ENCODE measurements at regions not wholly inside any gene's neighbourhood (a gene's known extent, or its start where the extent isn't known, plus 50 kb on each side); places are given as distances from the start of the nearest gene placed in this dataset.

DNA sequence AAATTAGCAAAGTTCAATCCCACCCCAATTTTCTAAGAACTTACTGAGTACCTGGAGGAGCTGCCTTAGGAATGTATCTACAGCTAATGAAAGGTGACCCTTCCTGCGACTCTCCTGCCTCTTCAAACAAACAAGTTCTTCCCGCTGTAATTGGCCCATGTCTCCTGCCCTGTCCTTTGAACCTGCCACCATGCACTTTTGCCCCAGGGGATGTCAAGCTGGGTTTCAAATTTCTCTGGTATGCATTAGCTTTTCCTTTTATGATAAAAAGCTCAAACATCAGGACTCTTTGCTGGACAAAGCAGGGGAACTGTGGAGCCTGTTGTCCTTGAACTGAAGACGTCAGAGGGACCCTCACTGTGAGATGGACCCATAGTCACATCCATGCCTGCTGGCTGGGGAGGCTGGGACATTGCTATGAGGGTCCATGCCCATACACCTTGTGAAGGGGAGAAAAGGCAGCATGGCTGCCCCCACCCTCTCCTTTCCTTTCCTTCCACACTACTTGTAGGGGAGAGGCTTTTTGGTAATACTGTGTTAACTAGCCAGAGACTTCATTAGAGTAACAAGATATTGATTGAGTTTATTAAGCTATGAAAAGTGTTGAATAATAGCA, 210.7 kb upstream of the COPS8 start:
- 85% methylated on average over 3 of the region's 3 CpGs for WGBS
- Histone ChIP-seq H3K27me3 (ENCODE audit: control insufficient read depth, insufficient read depth) (no peaks in the 10 kb centered on the region), H3K27ac (ENCODE audit: low read length) (no peak overlapping the region), H3K4me1 (ENCODE audit: control insufficient read depth, insufficient read depth, low read length) (peaks cover 2% of the 10 kb centered on the region), H3K9me3 (ENCODE audit: control insufficient read depth, low read length) (no peaks in the 10 kb centered on the region), H3K4me3 (ENCODE audit: low read length) (no peak overlapping the region)
- no peak for ATAC-seq
- intact Hi-C loops (cut with DNase I) = no loop called here
- DNase-seq = no peak

DNA sequence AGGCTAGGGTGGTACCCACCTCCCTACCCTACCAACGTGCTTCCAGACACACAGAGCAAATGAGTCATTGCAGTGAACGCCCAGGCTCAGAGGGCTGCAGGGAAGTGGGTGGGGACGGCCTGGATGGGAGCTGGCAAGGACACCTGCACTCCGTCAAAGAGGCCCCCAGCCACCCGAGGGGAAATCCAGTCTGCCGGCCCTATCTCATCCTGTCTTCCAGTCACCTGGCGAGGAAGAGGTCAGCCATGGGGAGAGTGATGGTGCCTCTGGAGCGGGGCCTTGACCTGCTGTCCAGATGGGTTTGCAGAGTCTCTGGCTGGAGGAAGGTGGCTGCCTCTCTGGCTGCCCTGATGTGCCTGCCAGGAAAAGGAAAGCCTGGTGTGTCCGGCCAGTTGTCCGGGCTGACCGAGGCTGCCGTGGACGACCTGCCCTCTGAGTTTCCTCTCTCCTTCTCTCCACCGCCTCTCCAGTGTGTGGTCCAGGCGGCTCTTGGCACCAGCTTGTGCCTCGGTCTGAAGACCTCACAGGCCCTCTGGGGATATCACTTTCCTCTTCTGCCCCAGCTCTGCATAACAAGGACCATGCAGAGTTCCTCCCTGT, 209.7 kb upstream of the COPS8 start:
- peak; percentile 43 to 96 for ATAC-seq
- intact Hi-C loops (cut with DNase I) = no loop called here
- Histone ChIP-seq H3K9me3 (ENCODE audit: control insufficient read depth, low read length) (no peaks in the 10 kb centered on the region), H3K4me3 (ENCODE audit: low read length) (no peak overlapping the region), H3K27ac (ENCODE audit: low read length) (no peak overlapping the region), H3K4me1 (ENCODE audit: control insufficient read depth, insufficient read depth, low read length) (peaks cover 2% of the 10 kb centered on the region), H3K27me3 (ENCODE audit: control insufficient read depth, insufficient read depth) (no peaks in the 10 kb centered on the region)
- peak in 2 of 3 donors; percentile 57 to 62 for DNase-seq
- WGBS = 49% methylated on average over 16 of the region's 16 CpGs

DNA sequence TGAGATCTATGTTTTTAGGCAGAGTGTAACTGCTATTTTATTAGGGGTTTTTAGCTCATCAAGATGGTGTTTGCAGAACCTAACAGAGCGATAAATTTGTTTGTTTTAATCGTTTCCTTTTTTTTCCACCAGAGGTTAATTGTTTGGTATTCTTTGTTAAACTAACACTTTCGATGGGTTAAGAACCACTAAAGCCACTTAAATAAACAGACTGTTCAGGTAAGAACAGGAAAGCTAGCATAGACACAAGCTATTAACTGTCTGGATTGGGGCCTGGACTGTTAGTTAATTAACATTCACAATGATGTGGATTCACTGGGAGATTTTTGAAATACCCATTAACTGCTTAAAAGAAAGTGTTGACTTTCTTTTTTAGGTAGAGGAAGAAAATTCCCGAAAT, 209.0 kb upstream of the COPS8 start:
- intact Hi-C loops (cut with DNase I) = no loop called here
- no peak for ATAC-seq

DNA sequence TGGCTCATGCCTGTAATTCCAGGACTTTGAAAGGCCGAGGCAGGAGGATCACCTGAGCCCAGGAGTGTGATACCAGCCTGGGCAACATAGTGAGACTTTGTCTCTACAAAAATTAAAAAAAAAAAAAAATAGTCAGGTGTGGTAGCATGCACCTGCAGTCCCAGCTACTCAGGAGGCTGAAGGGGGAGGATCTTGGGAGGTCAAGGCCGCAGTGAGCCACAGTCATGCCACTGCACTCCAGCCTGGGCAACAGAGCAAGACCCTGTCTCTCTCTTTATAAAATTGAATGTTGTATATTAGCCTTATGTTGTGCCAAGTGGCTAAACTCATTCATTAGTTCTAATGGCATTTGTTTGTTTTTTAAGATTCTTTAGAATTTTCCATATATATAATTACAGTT, 207.7 kb upstream of the COPS8 start:
- DNase-seq = no peak
- no peak for ATAC-seq
- Histone ChIP-seq H3K4me1 (ENCODE audit: control insufficient read depth, insufficient read depth, low read length) (peaks cover 2% of the 10 kb centered on the region), H3K27ac (ENCODE audit: low read length) (no peak overlapping the region), H3K4me3 (ENCODE audit: low read length) (no peak overlapping the region), H3K9me3 (ENCODE audit: control insufficient read depth, low read length) (no peaks in the 10 kb centered on the region), H3K27me3 (ENCODE audit: control insufficient read depth, insufficient read depth) (no peaks in the 10 kb centered on the region)
- intact Hi-C loops (cut with DNase I) = no loop called here
- 96% methylated on average over 2 of the region's 2 CpGs for WGBS

More for the DNA sequence above, 209.0 kb upstream of the COPS8 start:
- Histone ChIP-seq H3K27ac (ENCODE audit: low read length) (no peak overlapping the region), H3K4me1 (ENCODE audit: control insufficient read depth, insufficient read depth, low read length) (peaks cover 2% of the 10 kb centered on the region), H3K27me3 (ENCODE audit: control insufficient read depth, insufficient read depth) (no peaks in the 10 kb centered on the region), H3K4me3 (ENCODE audit: low read length) (no peak overlapping the region), H3K9me3 (ENCODE audit: control insufficient read depth, low read length) (no peaks in the 10 kb centered on the region)
- WGBS = 91% methylated on average over 4 of the region's 4 CpGs
- DNase-seq = no peak

DNA sequence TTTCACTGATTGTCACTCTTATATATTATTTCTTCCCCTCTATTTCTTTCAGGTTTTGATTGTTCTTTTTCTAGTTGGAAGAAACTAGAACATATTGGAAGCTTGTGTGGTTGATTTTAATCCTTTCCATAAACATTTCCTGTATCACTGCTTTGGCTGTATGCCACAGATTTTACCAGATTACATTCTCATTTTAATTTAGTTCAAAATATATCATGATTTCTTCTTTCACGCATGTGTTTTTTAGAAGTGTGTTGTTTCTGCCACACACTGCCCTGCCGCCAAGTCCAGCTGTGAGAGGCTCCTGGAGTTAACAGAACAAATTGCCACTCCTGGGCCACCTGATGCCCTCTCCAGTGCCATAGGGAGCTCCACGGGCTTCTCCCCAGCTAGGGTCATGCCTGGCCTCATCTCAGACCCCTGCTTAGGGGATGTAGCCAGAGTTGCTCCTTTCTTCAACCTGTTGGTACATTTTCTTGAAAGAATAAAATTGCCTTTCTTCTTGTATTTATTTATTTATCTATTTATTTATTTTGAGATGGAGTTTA, 206.2 kb upstream of the COPS8 start:
- no peaks in the 10 kb centered on the region for H3K27me3 ChIP-seq (ENCODE audit: control insufficient read depth, insufficient read depth)
- 77% methylated on average over 3 of the region's 3 CpGs for WGBS

DNA sequence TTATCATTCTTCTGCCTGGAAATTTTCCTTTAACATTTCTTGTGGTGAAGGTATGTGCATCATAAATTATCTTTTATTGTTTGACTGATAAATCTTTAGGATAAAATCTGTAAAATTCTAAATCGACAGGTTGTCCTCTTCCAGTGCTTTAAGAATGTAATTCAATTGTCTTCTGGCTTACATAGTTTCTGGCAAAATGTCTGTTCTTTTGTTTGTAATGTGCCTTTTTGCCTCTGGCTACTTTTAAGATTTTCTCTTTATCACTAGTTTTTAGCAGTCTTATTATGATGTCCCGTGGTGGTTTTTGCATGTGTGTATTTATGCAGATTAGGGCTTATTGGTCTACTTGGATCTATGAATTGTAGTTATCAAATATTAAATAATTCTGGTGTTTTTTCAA, 203.6 kb upstream of the COPS8 start:
- peaks cover 2% of the 10 kb centered on the region for H3K4me1 ChIP-seq (ENCODE audit: control insufficient read depth, insufficient read depth, low read length)
- no peaks in the 10 kb centered on the region for H3K27me3 ChIP-seq (ENCODE audit: control insufficient read depth, insufficient read depth)
- intact Hi-C loops (cut with DNase I) = no loop called here
- 91% methylated on average over 2 of the region's 2 CpGs for WGBS
- no peaks in the 10 kb centered on the region for H3K9me3 ChIP-seq (ENCODE audit: control insufficient read depth, low read length)
- H3K4me3 ChIP-seq (ENCODE audit: low read length) = no peak overlapping the region
- ATAC-seq (no peak), DNase-seq (no peak)
- no peak overlapping the region for H3K27ac ChIP-seq (ENCODE audit: low read length)

More for the DNA sequence above, 206.2 kb upstream of the COPS8 start:
- DNase-seq = no peak
- Histone ChIP-seq H3K4me3 (ENCODE audit: low read length) (no peak overlapping the region), H3K4me1 (ENCODE audit: control insufficient read depth, insufficient read depth, low read length) (peaks cover 2% of the 10 kb centered on the region), H3K27ac (ENCODE audit: low read length) (no peak overlapping the region), H3K9me3 (ENCODE audit: control insufficient read depth, low read length) (no peaks in the 10 kb centered on the region)
- ATAC-seq = no peak
- intact Hi-C loops (cut with DNase I) = no loop called here

DNA sequence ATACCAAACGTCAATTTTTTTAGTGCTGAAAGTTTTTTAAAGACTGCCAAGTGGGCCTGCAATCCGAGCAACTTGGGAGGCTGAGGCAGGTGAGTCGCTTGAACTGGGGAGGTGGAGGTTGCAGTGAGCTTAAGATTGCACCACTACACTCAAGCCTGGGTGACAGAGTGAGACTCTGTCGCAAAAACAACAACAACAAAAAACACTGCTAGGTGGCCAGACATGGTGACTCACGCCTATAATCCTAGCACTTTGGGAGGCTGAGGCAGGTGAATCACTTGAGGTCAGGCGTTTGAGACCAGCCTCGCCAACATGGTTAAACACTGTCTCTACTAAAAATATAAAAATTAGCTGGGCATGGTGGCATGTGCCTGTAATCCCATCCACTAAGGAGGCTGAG, 202.8 kb upstream of the COPS8 start:
- peaks cover 7% of the 10 kb centered on the region for H3K4me1 ChIP-seq (ENCODE audit: control insufficient read depth, insufficient read depth, low read length)
- DNase-seq (no peak), ATAC-seq (no peak)
- no peaks in the 10 kb centered on the region for H3K9me3 ChIP-seq (ENCODE audit: control insufficient read depth, low read length)
- intact Hi-C loops (cut with DNase I) = no loop called here
- no peaks in the 10 kb centered on the region for H3K27me3 ChIP-seq (ENCODE audit: control insufficient read depth, insufficient read depth)
- H3K4me3 ChIP-seq (ENCODE audit: low read length) = no peak overlapping the region
- 89% methylated on average over 7 of the region's 7 CpGs for WGBS
- H3K27ac ChIP-seq (ENCODE audit: low read length) = no peak overlapping the region

DNA sequence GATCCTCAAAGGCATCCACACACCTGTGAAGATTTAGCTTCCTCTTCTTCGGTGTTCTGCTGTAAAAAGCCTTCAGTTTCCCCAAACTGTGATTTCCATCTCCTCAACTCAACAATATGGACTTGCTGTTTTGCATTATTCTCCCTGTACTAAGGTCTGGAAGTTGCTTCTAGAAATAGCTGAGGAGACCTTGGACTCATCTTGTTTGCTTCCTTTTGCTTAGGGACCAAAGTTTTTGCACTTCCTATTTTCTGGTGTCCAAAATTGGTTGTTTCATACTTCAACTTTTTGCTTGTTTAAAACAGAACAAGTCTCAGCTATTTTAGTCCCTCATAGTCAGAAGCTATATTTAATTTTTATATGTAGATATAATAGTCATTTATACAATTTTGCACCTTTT, 201.9 kb upstream of the COPS8 start:
- Histone ChIP-seq H3K4me1 (ENCODE audit: control insufficient read depth, insufficient read depth, low read length) (peaks cover 12% of the 10 kb centered on the region), H3K9me3 (ENCODE audit: control insufficient read depth, low read length) (no peaks in the 10 kb centered on the region), H3K4me3 (ENCODE audit: low read length) (no peak overlapping the region), H3K27me3 (ENCODE audit: control insufficient read depth, insufficient read depth) (no peaks in the 10 kb centered on the region), H3K27ac (ENCODE audit: low read length) (no peak overlapping the region)
- WGBS = 66% methylated on average over 1 of the region's 1 CpG
- intact Hi-C loops (cut with DNase I) = no loop called here
- DNase-seq (no peak), ATAC-seq (no peak)

DNA sequence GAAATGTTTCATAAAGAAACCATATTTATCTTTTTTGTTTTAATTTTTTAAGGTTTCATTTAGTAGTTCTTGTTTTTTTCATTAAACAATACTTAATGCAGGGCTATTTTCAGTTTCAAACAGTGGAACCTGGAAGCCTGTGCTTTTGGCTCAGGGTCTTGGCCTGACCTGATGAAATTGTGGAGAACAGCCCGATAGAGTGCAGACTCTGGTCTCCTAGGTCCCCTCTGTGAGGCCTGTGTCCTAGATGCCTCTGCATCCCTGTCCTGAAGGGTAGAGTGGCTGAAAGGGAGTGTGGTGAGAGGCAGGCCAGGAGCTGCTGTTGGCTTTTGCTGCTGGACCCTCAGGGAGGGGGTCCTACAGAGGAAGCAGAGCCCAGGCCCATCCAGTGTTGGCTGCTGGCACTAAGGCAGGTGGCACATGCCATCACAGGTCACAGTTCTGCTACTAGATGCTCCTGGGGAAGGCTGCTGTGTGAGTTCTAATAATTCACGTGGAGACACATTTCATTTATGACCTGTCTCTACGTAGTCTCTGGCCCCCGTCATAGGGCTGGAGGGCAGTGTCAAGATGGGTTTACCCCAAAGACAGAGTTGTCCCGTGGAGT, 201.0 kb upstream of the COPS8 start:
- Histone ChIP-seq H3K27ac (ENCODE audit: low read length) (no peak overlapping the region), H3K9me3 (ENCODE audit: control insufficient read depth, low read length) (no peaks in the 10 kb centered on the region)
- WGBS = 80% methylated on average over 5 of the region's 5 CpGs

DNA sequence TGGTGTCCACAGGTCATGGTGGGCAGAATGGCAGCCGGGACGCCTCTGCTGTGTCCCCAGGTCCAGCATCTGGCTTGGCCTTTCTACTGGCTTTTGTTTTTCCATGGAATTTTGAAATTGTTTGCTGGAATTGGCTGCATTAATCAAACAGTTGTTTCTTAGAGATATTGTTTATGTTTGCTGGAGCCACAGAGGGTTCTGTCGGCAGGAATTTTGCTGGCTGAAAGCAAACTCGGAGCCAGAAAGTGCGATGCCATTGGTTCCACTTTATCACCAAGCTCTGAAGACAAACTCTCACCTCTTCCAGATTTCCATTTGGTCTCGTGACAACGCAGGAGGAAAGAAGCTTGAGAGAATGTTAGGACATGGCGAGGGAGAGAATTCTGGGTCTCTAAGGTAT, 199.2 kb upstream of the COPS8 start:
- WGBS = 80% methylated on average over 8 of the region's 8 CpGs
- DNase-seq = no peak
- intact Hi-C loops (cut with DNase I) = no loop called here

More for the DNA sequence above, 201.0 kb upstream of the COPS8 start:
- H3K4me3 ChIP-seq (ENCODE audit: low read length) = no peak overlapping the region
- DNase-seq = no peak
- H3K27me3 ChIP-seq (ENCODE audit: control insufficient read depth, insufficient read depth) = no peaks in the 10 kb centered on the region
- H3K4me1 ChIP-seq (ENCODE audit: control insufficient read depth, insufficient read depth, low read length) = peaks cover 12% of the 10 kb centered on the region
- intact Hi-C loops (cut with DNase I) = no loop called here
- ATAC-seq = no peak

DNA sequence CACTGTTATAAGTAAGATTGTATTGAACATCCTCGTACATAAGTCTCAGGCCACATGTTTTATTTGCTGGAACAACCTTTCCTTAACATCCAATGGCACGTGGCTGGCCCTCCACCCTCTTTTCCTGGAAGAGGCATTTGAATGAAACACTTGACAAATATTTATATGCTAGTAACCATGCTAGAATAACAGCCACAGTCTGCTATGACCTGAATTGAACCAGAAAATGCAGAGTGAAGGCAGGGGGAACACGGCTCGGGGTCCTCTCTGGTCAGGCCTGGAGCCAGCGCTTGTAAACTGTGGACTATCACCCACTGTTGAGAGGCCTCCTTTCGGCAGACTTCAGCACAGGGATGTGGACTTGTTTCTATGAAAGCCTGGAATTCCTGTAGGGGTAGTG, 198.2 kb upstream of the COPS8 start:
- peak; percentile 50 to 84 (median 75) for DNase-seq
- no peaks in the 10 kb centered on the region for H3K9me3 ChIP-seq (ENCODE audit: control insufficient read depth, low read length)
- H3K27ac ChIP-seq (ENCODE audit: low read length) = peak overlapping the region; percentile 57
- WGBS = 57% methylated on average over 6 of the region's 6 CpGs
- H3K27me3 ChIP-seq (ENCODE audit: control insufficient read depth, insufficient read depth) = no peaks in the 10 kb centered on the region
- ATAC-seq = peak; percentile 56 to 78
- peaks cover 12% of the 10 kb centered on the region for H3K4me1 ChIP-seq (ENCODE audit: control insufficient read depth, insufficient read depth, low read length)
- H3K4me3 ChIP-seq (ENCODE audit: low read length) = no peak overlapping the region
- intact Hi-C loops (cut with DNase I) = no loop called here

More for the DNA sequence above, 199.2 kb upstream of the COPS8 start:
- ATAC-seq = no peak
- H3K9me3 ChIP-seq (ENCODE audit: control insufficient read depth, low read length) = no peaks in the 10 kb centered on the region
- no peak overlapping the region for H3K4me3 ChIP-seq (ENCODE audit: low read length)
- H3K4me1 ChIP-seq (ENCODE audit: control insufficient read depth, insufficient read depth, low read length) = peaks cover 12% of the 10 kb centered on the region
- no peak overlapping the region for H3K27ac ChIP-seq (ENCODE audit: low read length)
- no peaks in the 10 kb centered on the region for H3K27me3 ChIP-seq (ENCODE audit: control insufficient read depth, insufficient read depth)

All from right cardiac atrium (tissue), 5 donors.